SU-DHL-6 (cell line): ENCODE measurements at regions not wholly inside any gene's neighbourhood (a gene's known extent, or its start where the extent isn't known, plus 50 kb on each side); places are given as distances from the start of the nearest gene placed in this dataset.
A peak's percentile ranks its signal among the peaks of the same experiment; 100 is the strongest.

ENCODE experiments used
- H2AFZ ChIP-seq: fragments of 200-600 bp; sonication (generic); 2 replicates; pipeline ENCODE4 v1.6.1; 2014; ENCODE audit warnings: low read depth, mild to moderate bottlenecking, moderate library complexity, mixed read lengths, antibody characterized with exemption, low read length; ENCODE audit not compliant: severe bottlenecking
- H3F3A ChIP-seq: fragments of 200-600 bp; shearing (Covaris generic); 2 replicates; pipeline ENCODE4 v1.6.0; 2016; ENCODE audit warnings: antibody characterized with exemption, mild to moderate bottlenecking; ENCODE audit not compliant: insufficient read depth
- H3K27ac ChIP-seq: fragments of 200-600 bp; sonication (generic); 2 replicates; pipeline ENCODE4 v1.5.1; 2016; ENCODE audit warnings: low read depth, mild to moderate bottlenecking, low read length, moderate library complexity, mixed read lengths
- H3K27me3 ChIP-seq: fragments of 200-600 bp; sonication (generic), shearing (Covaris generic); 2 replicates; pipeline ENCODE4 v1.6.0; 2014; ENCODE audit warnings: mild to moderate bottlenecking, low read length
- H3K36me3 ChIP-seq: fragments of 200-600 bp; sonication (generic); 2 replicates; pipeline ENCODE4 v1.6.1; 2014; ENCODE audit warnings: mild to moderate bottlenecking, low read length, mixed read lengths
- H3K4me2 ChIP-seq: fragments of 300-600, 200-600 bp; shearing (Covaris generic), sonication (generic); 2 replicates; pipeline ENCODE4 v1.6.0; 2014; ENCODE audit warnings: low read length, low read depth, mild to moderate bottlenecking; ENCODE audit not compliant: poor library complexity, severe bottlenecking
- H3K4me3 ChIP-seq: fragments of 200-600 bp; sonication (generic); 2 replicates; pipeline ENCODE4 v1.5.1; 2014; ENCODE audit warnings: antibody characterized with exemption, low read length, mild to moderate bottlenecking, mixed read lengths; ENCODE audit not compliant: insufficient read depth, poor library complexity, severe bottlenecking
- H3K79me2 ChIP-seq: fragments of 200-600 bp; sonication (generic); 2 replicates; pipeline ENCODE4 v1.6.1; 2014; ENCODE audit warnings: mild to moderate bottlenecking, low read length, moderate library complexity; ENCODE audit not compliant: insufficient read depth
- H3K9ac ChIP-seq: fragments of 200-600 bp; sonication (generic); 2 replicates; pipeline ENCODE4 v1.7.0; 2014; ENCODE audit warnings: mild to moderate bottlenecking, low read length
- H3K9me2 ChIP-seq: fragments of 200-600 bp; sonication (generic); replicated peaks from 2 replicates; pipeline ENCODE4 v1.6.1; 2014; ENCODE audit warnings: low read length; ENCODE audit not compliant: insufficient read depth
- H3K9me3 ChIP-seq: fragments of 200-600 bp; sonication (generic); 2 replicates; pipeline ENCODE4 v1.6.1; 2014; ENCODE audit warnings: low read length, mixed read lengths; ENCODE audit not compliant: insufficient read depth
- H4K20me1 ChIP-seq: fragments of 200-600 bp; sonication (generic); 2 replicates; pipeline ENCODE4 v1.6.1; 2014; ENCODE audit warnings: low read depth, mild to moderate bottlenecking, antibody characterized with exemption, low read length, moderate library complexity, mixed read lengths
- EZH2phosphoT487 ChIP-seq: fragments of 200-600 bp; sonication (generic), shearing (Covaris generic); conservative IDR thresholded peaks from 2 replicates; pipeline ENCODE4 v1.6.1; 2018; ENCODE audit warnings: mild to moderate bottlenecking, antibody characterized with exemption, low read length, moderate library complexity, mixed read lengths
- TF ChIP-seq, protein P1 (sequence below): fragments of 200-600 bp; sonication (generic); IDR thresholded peaks from one replicate; pipeline ENCODE4 v1.5.1; 2017; ENCODE audit warnings: antibody characterized with exemption, mild to moderate bottlenecking, low read length, moderate library complexity; ENCODE audit not compliant: insufficient read depth, poor library complexity, severe bottlenecking

DNA sequence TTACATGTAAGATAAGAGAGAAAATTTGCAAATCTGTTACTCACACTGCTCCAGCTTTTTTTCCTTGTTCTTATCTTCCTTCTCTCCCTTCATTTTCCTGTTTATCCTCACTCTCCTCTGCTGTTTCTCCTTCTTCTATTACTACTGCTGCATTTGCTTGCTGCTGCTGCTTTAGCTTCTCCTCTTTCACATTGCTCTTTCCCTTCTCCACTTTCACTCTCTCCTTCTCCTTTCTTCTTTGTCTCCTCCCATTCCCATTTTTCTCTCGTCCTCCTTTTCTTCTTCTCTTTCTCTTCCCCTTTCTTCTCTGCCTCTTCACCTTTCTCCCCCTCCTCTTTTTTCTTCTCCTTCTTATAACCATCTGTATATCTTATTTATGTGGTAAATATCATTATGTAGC is 288.6 kb downstream of the CDH9 start:
- 0 out of 2 replicates have a peak overlapping the region, but pooled peaks have one; percentile 11 for H3K9ac ChIP-seq
- H3K9me3 ChIP-seq: no peaks in the 10 kb centered on the region
- no peaks in the 10 kb centered on the region for H4K20me1 ChIP-seq
- H3K9me2 ChIP-seq: no peaks in the 10 kb centered on the region
- H3K4me3 ChIP-seq: no peak overlapping the region
- no peaks in the 10 kb centered on the region for H3K36me3 ChIP-seq
- H3K79me2 ChIP-seq: no peaks in the 10 kb centered on the region
- no peak for TF ChIP-seq EZH2phosphoT487
- TF ChIP-seq, protein P1, sequence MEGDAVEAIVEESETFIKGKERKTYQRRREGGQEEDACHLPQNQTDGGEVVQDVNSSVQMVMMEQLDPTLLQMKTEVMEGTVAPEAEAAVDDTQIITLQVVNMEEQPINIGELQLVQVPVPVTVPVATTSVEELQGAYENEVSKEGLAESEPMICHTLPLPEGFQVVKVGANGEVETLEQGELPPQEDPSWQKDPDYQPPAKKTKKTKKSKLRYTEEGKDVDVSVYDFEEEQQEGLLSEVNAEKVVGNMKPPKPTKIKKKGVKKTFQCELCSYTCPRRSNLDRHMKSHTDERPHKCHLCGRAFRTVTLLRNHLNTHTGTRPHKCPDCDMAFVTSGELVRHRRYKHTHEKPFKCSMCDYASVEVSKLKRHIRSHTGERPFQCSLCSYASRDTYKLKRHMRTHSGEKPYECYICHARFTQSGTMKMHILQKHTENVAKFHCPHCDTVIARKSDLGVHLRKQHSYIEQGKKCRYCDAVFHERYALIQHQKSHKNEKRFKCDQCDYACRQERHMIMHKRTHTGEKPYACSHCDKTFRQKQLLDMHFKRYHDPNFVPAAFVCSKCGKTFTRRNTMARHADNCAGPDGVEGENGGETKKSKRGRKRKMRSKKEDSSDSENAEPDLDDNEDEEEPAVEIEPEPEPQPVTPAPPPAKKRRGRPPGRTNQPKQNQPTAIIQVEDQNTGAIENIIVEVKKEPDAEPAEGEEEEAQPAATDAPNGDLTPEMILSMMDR: no peak
- H3F3A ChIP-seq: no peaks in the 10 kb centered on the region
- peak overlapping the region; percentile 93 for H2AFZ ChIP-seq
- peak overlapping the region; percentile 51 for H3K4me2 ChIP-seq
- H3K27me3 ChIP-seq: no peaks in the 10 kb centered on the region
- no peak overlapping the region for H3K27ac ChIP-seq

DNA sequence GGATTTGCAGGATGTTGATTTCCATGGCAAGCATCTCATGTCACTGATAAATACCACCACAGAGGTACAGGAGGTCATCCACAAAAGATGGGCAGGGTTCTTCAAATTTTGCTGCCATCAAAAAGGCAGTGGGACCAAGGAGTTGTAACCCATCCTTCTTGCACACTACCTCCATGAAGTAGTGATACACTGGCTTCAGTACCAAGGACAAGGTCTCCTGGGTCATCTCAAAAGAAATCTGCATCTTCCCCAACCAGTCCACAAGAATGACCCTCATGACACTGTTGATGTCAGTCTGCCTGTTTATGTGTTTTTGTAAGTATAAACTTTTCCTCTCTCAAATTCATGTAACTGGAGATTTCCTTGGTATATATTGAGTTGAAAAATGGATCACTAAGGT is 298.2 kb downstream of the CDH9 start:
- no peak for TF ChIP-seq EZH2phosphoT487
- TF ChIP-seq, protein P1: no peak
- H3K27me3 ChIP-seq: no peaks in the 10 kb centered on the region
- H3F3A ChIP-seq: no peaks in the 10 kb centered on the region
- no peak overlapping the region for H3K4me2 ChIP-seq
- H3K4me3 ChIP-seq: no peak overlapping the region
- no peak overlapping the region for H2AFZ ChIP-seq
- H3K27ac ChIP-seq: no peak overlapping the region
- no peaks in the 10 kb centered on the region for H3K9me3 ChIP-seq
- H3K79me2 ChIP-seq: no peaks in the 10 kb centered on the region
- no peak overlapping the region for H3K9ac ChIP-seq
- H3K36me3 ChIP-seq: no peaks in the 10 kb centered on the region
- no peaks in the 10 kb centered on the region for H4K20me1 ChIP-seq
- no peaks in the 10 kb centered on the region for H3K9me2 ChIP-seq

DNA sequence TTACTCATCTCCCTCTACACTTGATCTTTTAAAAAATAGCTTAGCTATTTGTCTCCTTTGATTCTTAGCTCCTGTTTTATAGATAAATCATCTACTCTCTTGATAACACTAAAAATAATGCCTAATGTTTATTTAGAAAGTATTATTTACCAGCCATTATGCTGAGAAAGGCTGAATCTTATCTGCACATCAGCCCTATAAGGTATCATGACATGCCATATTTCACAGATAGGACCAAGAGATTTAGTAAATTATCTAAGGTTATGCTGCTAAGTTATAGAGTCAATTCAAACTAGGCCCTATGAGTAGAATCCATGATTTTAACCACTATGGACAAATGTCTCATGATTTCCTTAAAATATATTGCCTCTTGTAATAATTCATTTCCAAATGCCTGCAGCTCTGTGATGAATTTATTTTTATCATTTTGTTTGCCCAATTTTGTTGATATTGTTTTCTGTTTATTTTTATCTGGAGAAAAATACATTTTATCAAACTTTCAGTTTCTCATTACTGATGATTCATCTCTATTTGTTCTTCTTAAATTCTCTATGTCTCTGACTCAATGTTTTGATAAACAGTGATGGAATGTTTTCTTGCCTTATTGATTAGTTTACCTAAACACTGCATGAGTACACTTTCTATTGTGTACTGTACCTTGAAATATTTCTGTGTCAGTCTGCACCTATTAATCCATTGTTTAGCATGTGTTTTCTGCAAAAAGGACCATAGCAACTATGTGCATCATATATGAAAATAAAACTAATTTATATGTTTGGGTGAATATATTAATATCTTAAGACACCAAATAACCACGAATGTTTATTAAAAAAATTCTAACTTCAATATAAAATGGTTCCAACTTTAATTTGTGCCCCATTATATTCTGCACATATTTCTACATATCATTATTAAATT is 300.8 kb downstream of the CDH9 start:
- no peaks in the 10 kb centered on the region; the same call in 1 of the 2 replicates for H3K9me3 ChIP-seq
- H4K20me1 ChIP-seq: no peaks in the 10 kb centered on the region
- H3K9ac ChIP-seq: no peak overlapping the region
- H3K27ac ChIP-seq: no peak overlapping the region
- peak overlapping the region; percentile 35 for H2AFZ ChIP-seq
- no peak overlapping the region for H3K4me3 ChIP-seq
- no peaks in the 10 kb centered on the region for H3K27me3 ChIP-seq
- TF ChIP-seq, protein P1: no peak
- TF ChIP-seq EZH2phosphoT487: no peak
- H3K79me2 ChIP-seq: no peaks in the 10 kb centered on the region
- no peaks in the 10 kb centered on the region for H3K9me2 ChIP-seq
- H3K4me2 ChIP-seq: no peak overlapping the region
- H3F3A ChIP-seq: no peaks in the 10 kb centered on the region
- no peaks in the 10 kb centered on the region; the same call in 1 of the 2 replicates for H3K36me3 ChIP-seq
